PC-3 (cell line): ENCODE measurements at regions not wholly inside any gene's neighbourhood (a gene's known extent, or its start where the extent isn't known, plus 50 kb on each side); places are given as distances from the start of the nearest gene placed in this dataset.

Experiments used
- ATAC-seq: fragments of 200-7000 bp; cut with Tn5 transposase; 2 replicates; pipeline ENCODE4 v1.9.1; 2020; ENCODE audit warnings: mild to moderate bottlenecking, moderate library complexity
- BruUV-seq: library from RNA; stranded (reverse); fragments of 400-500 nt; replicated peaks from 2 replicates; lab custom pipeline; 2021; lab: Mats Ljungman, UMichigan
- CTCF ChIA-PET: fragments of 300-600 bp; sonication (Branson Sonifier 250); formaldehyde crosslinking; loops from one replicate; lab custom pipeline; 2022; ENCODE audit warnings: antibody characterized with exemption; lab: Charles Lee
- POLR2A ChIA-PET: fragments of 300-600 bp; sonication (Branson Sonifier 250); formaldehyde crosslinking; loops from one replicate; lab custom pipeline; 2022; ENCODE audit warnings: antibody characterized with exemption; ENCODE audit not compliant: unreplicated experiment; lab: Charles Lee
- DNase-seq: peaks from one replicate; pipeline ENCODE4 v3.0.0-alpha.2; 2015
- H2AFZ ChIP-seq: fragments of 300-600 bp; sonication (generic); 2 replicates; pipeline ENCODE4 v1.6.0; 2016; ENCODE audit warnings: antibody characterized with exemption, low read length
- H3F3A ChIP-seq: fragments of 300-600 bp; sonication (generic); one replicate; pipeline ENCODE4 v1.6.0; 2017; ENCODE audit warnings: antibody characterized with exemption, low read length, control low read depth, mild to moderate bottlenecking; ENCODE audit not compliant: unreplicated experiment
- H3K27ac ChIP-seq: fragments of 300-600 bp; sonication (generic); 2 replicates; pipeline ENCODE4 v1.5.1; 2016; ENCODE audit warnings: mild to moderate bottlenecking, low read length
- H3K27me3 ChIP-seq: fragments of 300-600 bp; sonication (generic); 2 replicates; pipeline ENCODE4 v1.6.1; 2016; ENCODE audit warnings: low read length, mixed read lengths
- H3K36me3 ChIP-seq: fragments of 300-600 bp; sonication (generic); 2 replicates; pipeline ENCODE4 v1.6.1; 2016; ENCODE audit warnings: low read depth, mixed run types, low read length, mixed read lengths
- H3K4me1 ChIP-seq: fragments of 300-600 bp; sonication (generic); 2 replicates; pipeline ENCODE4 v1.5.1; 2016; ENCODE audit warnings: low read length; ENCODE audit not compliant: insufficient read depth
- H3K4me2 ChIP-seq: fragments of 300-600 bp; sonication (generic); 2 replicates; pipeline ENCODE4 v1.6.0; 2016; ENCODE audit warnings: low read length
- H3K4me3 ChIP-seq: fragments of 300-600 bp; sonication (generic); 2 replicates; pipeline ENCODE4 v1.5.1; 2016; ENCODE audit warnings: mild to moderate bottlenecking, low read length, mixed read lengths
- H3K79me2 ChIP-seq: fragments of 300-600 bp; sonication (generic); 2 replicates; pipeline ENCODE4 v1.6.1; 2017; ENCODE audit warnings: low read length, mixed read lengths
- H3K9ac ChIP-seq: fragments of 300-600 bp; sonication (generic); 2 replicates; pipeline ENCODE4 v1.6.0; 2016; ENCODE audit warnings: mild to moderate bottlenecking, low read length
- H3K9me2 ChIP-seq: fragments of 300-600 bp; sonication (generic); replicated peaks from 2 replicates; pipeline ENCODE4 v1.6.1; 2016; ENCODE audit warnings: mixed run types, low read length, mixed read lengths
- H3K9me3 ChIP-seq: fragments of 300-600 bp; sonication (generic); 2 replicates; pipeline ENCODE4 v1.6.1; 2016; ENCODE audit warnings: low read length, mixed read lengths
- H4K20me1 ChIP-seq: fragments of 300-600 bp; sonication (generic); 2 replicates; pipeline ENCODE4 v1.6.1; 2016; ENCODE audit warnings: low read length, mixed read lengths
- EZH2 ChIP-seq: fragments of 300-600 bp; sonication (generic); IDR thresholded peaks from one replicate; pipeline ENCODE4 v1.6.1; 2017; ENCODE audit warnings: antibody characterized with exemption, mild to moderate bottlenecking, low read length; ENCODE audit not compliant: unreplicated experiment
- EZH2phosphoT487 ChIP-seq: fragments of 300-600 bp; sonication (generic); IDR thresholded peaks from 2 replicates; pipeline ENCODE4 v1.6.1; 2018; ENCODE audit warnings: mild to moderate bottlenecking, antibody characterized with exemption, low read length, borderline replicate concordance
- intact Hi-C: fragments of 100-400 bp; cut with micrococcal nuclease; formaldehyde crosslinking; loops from 2 replicates; pipeline ENCODE4 v1.9.0; 2023
- TF ChIP-seq, protein P1 (sequence below): fragments of 300-600 bp; sonication (generic); conservative IDR thresholded peaks from 2 replicates; pipeline ENCODE4 v1.5.1; 2017; ENCODE audit warnings: antibody characterized with exemption, low read depth, mild to moderate bottlenecking, low read length

DNA sequence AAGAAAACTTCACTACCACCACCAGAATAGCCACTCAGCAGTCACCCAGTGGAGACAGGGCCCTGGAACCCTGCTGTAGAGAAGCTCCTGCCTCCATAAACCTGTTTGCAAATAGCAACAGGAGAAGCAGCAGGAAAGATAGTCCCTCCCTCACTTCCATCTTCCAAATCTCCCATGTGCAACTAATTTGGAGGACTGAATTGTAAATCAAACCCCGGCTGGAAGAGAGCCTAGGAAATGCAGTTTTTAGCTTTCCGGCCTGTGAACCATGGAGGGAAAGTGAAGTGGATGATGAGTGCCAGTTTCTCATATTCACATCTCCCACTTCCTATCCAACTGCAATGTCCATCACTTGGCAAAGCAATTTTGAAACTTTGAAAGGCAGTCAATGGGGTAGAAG is 167.2 kb upstream of the FRMD6 start:
- TF ChIP-seq, protein P1, sequence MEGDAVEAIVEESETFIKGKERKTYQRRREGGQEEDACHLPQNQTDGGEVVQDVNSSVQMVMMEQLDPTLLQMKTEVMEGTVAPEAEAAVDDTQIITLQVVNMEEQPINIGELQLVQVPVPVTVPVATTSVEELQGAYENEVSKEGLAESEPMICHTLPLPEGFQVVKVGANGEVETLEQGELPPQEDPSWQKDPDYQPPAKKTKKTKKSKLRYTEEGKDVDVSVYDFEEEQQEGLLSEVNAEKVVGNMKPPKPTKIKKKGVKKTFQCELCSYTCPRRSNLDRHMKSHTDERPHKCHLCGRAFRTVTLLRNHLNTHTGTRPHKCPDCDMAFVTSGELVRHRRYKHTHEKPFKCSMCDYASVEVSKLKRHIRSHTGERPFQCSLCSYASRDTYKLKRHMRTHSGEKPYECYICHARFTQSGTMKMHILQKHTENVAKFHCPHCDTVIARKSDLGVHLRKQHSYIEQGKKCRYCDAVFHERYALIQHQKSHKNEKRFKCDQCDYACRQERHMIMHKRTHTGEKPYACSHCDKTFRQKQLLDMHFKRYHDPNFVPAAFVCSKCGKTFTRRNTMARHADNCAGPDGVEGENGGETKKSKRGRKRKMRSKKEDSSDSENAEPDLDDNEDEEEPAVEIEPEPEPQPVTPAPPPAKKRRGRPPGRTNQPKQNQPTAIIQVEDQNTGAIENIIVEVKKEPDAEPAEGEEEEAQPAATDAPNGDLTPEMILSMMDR = no peak
- TF ChIP-seq EZH2phosphoT487 = no peak
- no peak for TF ChIP-seq EZH2
- Histone ChIP-seq H3K79me2 (no peaks in the 10 kb centered on the region), H3K9ac (no peak overlapping the region), H3K9me2 (no peaks in the 10 kb centered on the region), H3K27ac (no peak overlapping the region), H4K20me1 (no peaks in the 10 kb centered on the region), H3K4me3 (no peak overlapping the region), H3K4me2 (no peak overlapping the region), H3F3A (no peaks in the 10 kb centered on the region), H3K4me1 (peaks cover 18% of the 10 kb centered on the region), H2AFZ (no peak overlapping the region), H3K27me3 (no peaks in the 10 kb centered on the region), H3K9me3 (no peaks in the 10 kb centered on the region), H3K36me3 (no peaks in the 10 kb centered on the region)
- POLR2A ChIA-PET = no interaction called here
- intact Hi-C loops = no loop called here
- BruUV-seq = no TSS peak
- CTCF ChIA-PET = interaction anchor here (0.6 kb wide), 1 partner anchor 80 kb away, joined by 3 read pairs; no protein-coding TSS in a partner anchor
- ATAC-seq = no peak
- DNase-seq = no peak

GRCh38 chr14:51485733-51486132 is 166.0 kb upstream of the FRMD6 start:
- Histone ChIP-seq H3K27me3 (no peaks in the 10 kb centered on the region), H3K4me3 (no peak overlapping the region), H3K27ac (no peak overlapping the region), H3K9ac (no peak overlapping the region), H3K4me2 (no peak overlapping the region), H3K9me3 (no peaks in the 10 kb centered on the region), H3K9me2 (no peaks in the 10 kb centered on the region), H2AFZ (no peak overlapping the region), H4K20me1 (no peaks in the 10 kb centered on the region), H3K79me2 (no peaks in the 10 kb centered on the region), H3K4me1 (peaks cover 20% of the 10 kb centered on the region), H3K36me3 (no peaks in the 10 kb centered on the region), H3F3A (no peaks in the 10 kb centered on the region)
- CTCF ChIA-PET = no interaction called here
- TF ChIP-seq EZH2phosphoT487 = no peak
- TF ChIP-seq EZH2 = no peak
- TF ChIP-seq, protein P1 = no peak
- no peak for DNase-seq
- intact Hi-C loops = no loop called here
- POLR2A ChIA-PET = no interaction called here
- no peak for ATAC-seq
- no TSS peak for BruUV-seq

- ATAC-seq (no peak), DNase-seq (no peak)
- Histone ChIP-seq H3K4me1 (peaks cover 23% of the 10 kb centered on the region), H3F3A (no peaks in the 10 kb centered on the region), H3K9ac (no peak overlapping the region), H3K36me3 (no peaks in the 10 kb centered on the region), H3K27ac (no peak overlapping the region), H3K9me3 (no peaks in the 10 kb centered on the region), H2AFZ (no peak overlapping the region), H3K4me2 (no peak overlapping the region), H3K9me2 (no peaks in the 10 kb centered on the region), H3K79me2 (no peaks in the 10 kb centered on the region), H3K27me3 (no peaks in the 10 kb centered on the region), H3K4me3 (no peak overlapping the region), H4K20me1 (no peaks in the 10 kb centered on the region)
- no peak for TF ChIP-seq EZH2phosphoT487
- no peak for TF ChIP-seq EZH2
- TF ChIP-seq, protein P1 = no peak
- CTCF ChIA-PET = interaction anchor here (0.5 kb wide), 1 partner anchor 165 kb away, joined by 3 read pairs; no protein-coding TSS in a partner anchor
- intact Hi-C loops = no loop called here
- BruUV-seq = no TSS peak
- POLR2A ChIA-PET = no interaction called here
Measured at GRCh38 chr14:51487848-51488247, 163.9 kb upstream of the FRMD6 start.
